ENCODE measurements at regions not wholly inside any gene's neighbourhood (a gene's known extent, or its start where the extent isn't known, plus 50 kb on each side); places are given as distances from the start of the nearest gene placed in this dataset.

- H3K4me1 ChIP-seq (ENCODE audit: insufficient read depth, poor library complexity, severe bottlenecking) = no peaks in the 10 kb centered on the region
- DNase-seq (ENCODE audit: low spot score) (no peak), ATAC-seq (ENCODE audit: low read depth) (no peak)
- TF ChIP-seq, protein P1, sequence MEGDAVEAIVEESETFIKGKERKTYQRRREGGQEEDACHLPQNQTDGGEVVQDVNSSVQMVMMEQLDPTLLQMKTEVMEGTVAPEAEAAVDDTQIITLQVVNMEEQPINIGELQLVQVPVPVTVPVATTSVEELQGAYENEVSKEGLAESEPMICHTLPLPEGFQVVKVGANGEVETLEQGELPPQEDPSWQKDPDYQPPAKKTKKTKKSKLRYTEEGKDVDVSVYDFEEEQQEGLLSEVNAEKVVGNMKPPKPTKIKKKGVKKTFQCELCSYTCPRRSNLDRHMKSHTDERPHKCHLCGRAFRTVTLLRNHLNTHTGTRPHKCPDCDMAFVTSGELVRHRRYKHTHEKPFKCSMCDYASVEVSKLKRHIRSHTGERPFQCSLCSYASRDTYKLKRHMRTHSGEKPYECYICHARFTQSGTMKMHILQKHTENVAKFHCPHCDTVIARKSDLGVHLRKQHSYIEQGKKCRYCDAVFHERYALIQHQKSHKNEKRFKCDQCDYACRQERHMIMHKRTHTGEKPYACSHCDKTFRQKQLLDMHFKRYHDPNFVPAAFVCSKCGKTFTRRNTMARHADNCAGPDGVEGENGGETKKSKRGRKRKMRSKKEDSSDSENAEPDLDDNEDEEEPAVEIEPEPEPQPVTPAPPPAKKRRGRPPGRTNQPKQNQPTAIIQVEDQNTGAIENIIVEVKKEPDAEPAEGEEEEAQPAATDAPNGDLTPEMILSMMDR (IDR thresholded peaks at IDR 0.05; ENCODE audit: poor library complexity, severe bottlenecking) = no peak
- H3K36me3 ChIP-seq (ENCODE audit: low read depth) = no peaks in the 10 kb centered on the region
- no peak overlapping the region for H3K27ac ChIP-seq (ENCODE audit: poor library complexity, severe bottlenecking)
- no peaks in the 10 kb centered on the region for H3K9me3 ChIP-seq (ENCODE audit: severe bottlenecking)
- no peak overlapping the region for H3K4me3 ChIP-seq (ENCODE audit: severe bottlenecking)
- no peaks in the 10 kb centered on the region for H3K27me3 ChIP-seq (ENCODE audit: insufficient read depth, poor library complexity, severe bottlenecking)
Observed at GRCh38 chr15:35197306-35197705, 112.2 kb upstream of the NANOGP8 start.

DNA sequence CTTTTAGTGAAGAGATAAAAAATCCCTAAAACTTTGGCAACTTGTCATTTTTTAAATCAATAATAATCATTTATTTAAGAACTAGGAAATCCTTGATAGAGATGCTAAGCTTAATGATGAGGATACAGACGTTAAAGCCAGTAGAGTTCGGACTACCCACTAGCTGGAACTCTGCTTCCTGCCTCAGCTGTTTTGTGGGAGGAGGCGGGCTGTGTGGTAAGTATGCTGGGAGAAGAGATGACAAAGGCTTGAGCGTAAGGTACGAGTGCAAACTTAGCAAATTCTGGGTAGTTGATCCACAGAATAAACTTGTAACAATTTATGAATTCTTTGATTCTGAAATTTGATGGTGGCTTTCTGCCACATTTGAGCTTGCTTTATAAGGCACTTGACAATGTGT lies 111.2 kb upstream of the NANOGP8 start:
- Histone ChIP-seq H3K4me1 (ENCODE audit: insufficient read depth, poor library complexity, severe bottlenecking) (no peaks in the 10 kb centered on the region), H3K4me3 (ENCODE audit: severe bottlenecking) (no peak overlapping the region), H3K27me3 (ENCODE audit: insufficient read depth, poor library complexity, severe bottlenecking) (no peaks in the 10 kb centered on the region), H3K36me3 (ENCODE audit: low read depth) (no peaks in the 10 kb centered on the region), H3K27ac (ENCODE audit: poor library complexity, severe bottlenecking) (no peak overlapping the region), H3K9me3 (ENCODE audit: severe bottlenecking) (no peaks in the 10 kb centered on the region)
- ATAC-seq (ENCODE audit: low read depth) (no peak), DNase-seq (ENCODE audit: low spot score) (no peak)
- TF ChIP-seq, protein P1 (IDR thresholded peaks at IDR 0.05; ENCODE audit: poor library complexity, severe bottlenecking) = no peak

GRCh38 chr15:35195649-35196048 lies 110.6 kb upstream of the NANOGP8 start:
- H3K4me1 ChIP-seq (ENCODE audit: insufficient read depth, poor library complexity, severe bottlenecking) = no peaks in the 10 kb centered on the region
- H3K4me3 ChIP-seq (ENCODE audit: severe bottlenecking) = no peak overlapping the region
- H3K36me3 ChIP-seq (ENCODE audit: low read depth) = no peaks in the 10 kb centered on the region
- no peaks in the 10 kb centered on the region for H3K9me3 ChIP-seq (ENCODE audit: severe bottlenecking)
- H3K27me3 ChIP-seq (ENCODE audit: insufficient read depth, poor library complexity, severe bottlenecking) = no peaks in the 10 kb centered on the region
- ATAC-seq (ENCODE audit: low read depth) (no peak), DNase-seq (ENCODE audit: low spot score) (no peak)
- no peak overlapping the region for H3K27ac ChIP-seq (ENCODE audit: poor library complexity, severe bottlenecking)
- TF ChIP-seq, protein P1 (IDR thresholded peaks at IDR 0.05; ENCODE audit: poor library complexity, severe bottlenecking) = no peak

DNA sequence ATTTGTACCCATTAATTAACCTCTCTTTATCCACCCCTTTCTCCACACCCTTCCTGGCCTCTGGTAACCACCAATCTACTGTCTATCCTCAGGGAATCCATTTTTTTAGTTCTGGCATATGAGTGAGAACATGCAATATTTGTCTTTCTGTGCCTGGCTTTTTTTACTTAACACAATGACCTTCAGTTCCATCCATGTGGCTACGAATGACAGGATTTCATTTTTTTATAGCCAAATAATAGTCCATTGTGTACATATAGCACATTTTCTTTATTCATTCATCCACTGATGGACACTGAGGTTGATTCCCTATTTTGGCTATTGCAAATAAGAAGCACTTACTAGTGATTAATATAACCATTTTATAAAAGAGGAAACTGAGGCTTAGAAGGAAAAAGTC lies 109.9 kb upstream of the NANOGP8 start:
- Histone ChIP-seq H3K36me3 (ENCODE audit: low read depth) (no peaks in the 10 kb centered on the region), H3K27me3 (ENCODE audit: insufficient read depth, poor library complexity, severe bottlenecking) (no peaks in the 10 kb centered on the region), H3K9me3 (ENCODE audit: severe bottlenecking) (no peaks in the 10 kb centered on the region), H3K4me1 (ENCODE audit: insufficient read depth, poor library complexity, severe bottlenecking) (no peaks in the 10 kb centered on the region), H3K27ac (ENCODE audit: poor library complexity, severe bottlenecking) (no peak overlapping the region), H3K4me3 (ENCODE audit: severe bottlenecking) (no peak overlapping the region)
- ATAC-seq (ENCODE audit: low read depth) (no peak), DNase-seq (ENCODE audit: low spot score) (no peak)
- TF ChIP-seq, protein P1 (IDR thresholded peaks at IDR 0.05; ENCODE audit: poor library complexity, severe bottlenecking) = no peak

GRCh38 chr15:35194296-35194695 lies 109.2 kb upstream of the NANOGP8 start:
- H3K4me1 ChIP-seq (ENCODE audit: insufficient read depth, poor library complexity, severe bottlenecking) = no peaks in the 10 kb centered on the region

More at GRCh38 chr15:35194296-35194695, 109.2 kb upstream of the NANOGP8 start:
- H3K27me3 ChIP-seq (ENCODE audit: insufficient read depth, poor library complexity, severe bottlenecking) = no peaks in the 10 kb centered on the region
- no peak overlapping the region for H3K4me3 ChIP-seq (ENCODE audit: severe bottlenecking)
- DNase-seq (ENCODE audit: low spot score) = no peak
- H3K9me3 ChIP-seq (ENCODE audit: severe bottlenecking) = no peaks in the 10 kb centered on the region
- TF ChIP-seq, protein P1 (IDR thresholded peaks at IDR 0.05; ENCODE audit: poor library complexity, severe bottlenecking) = no peak
- peak; percentile 38; the same call in 2 of the 3 replicates for ATAC-seq (ENCODE audit: low read depth)
- H3K36me3 ChIP-seq (ENCODE audit: low read depth) = no peaks in the 10 kb centered on the region
- no peak overlapping the region for H3K27ac ChIP-seq (ENCODE audit: poor library complexity, severe bottlenecking)
